Epidermal melanocyte (primary cell): ENCODE measurements at regions not wholly inside any gene's neighbourhood (a gene's known extent, or its start where the extent isn't known, plus 50 kb on each side); places are given as distances from the start of the nearest gene placed in this dataset.
"Not testable (repeated sequence)": the region's sequence is repeated elsewhere in the genome, so short reads cannot be mapped to it uniquely, and the experiment has no call there.

ENCODE experiments used
- DNase-seq: peaks from one replicate; pipeline ENCODE4 v3.0.0; 2011; ENCODE audit warnings: low spot score; ENCODE audit not compliant: insufficient read length

GRCh38 chr13:50521831-50522149 is 321.7 kb downstream of the DLEU7 start:
- DNase-seq, result peak; percentile 51

GRCh38 chr13:50522506-50522905 is 321.0 kb downstream of the DLEU7 start:
- DNase-seq, result no peak

GRCh38 chr13:50523307-50523706 is 320.2 kb downstream of the DLEU7 start:
- DNase-seq, result no peak

- DNase-seq, result no peak
Observed at GRCh38 chr13:50524560-50524959, 318.9 kb downstream of the DLEU7 start.

- no peak for DNase-seq
Observed at GRCh38 chr13:50526661-50527071, 316.8 kb downstream of the DLEU7 start.

- DNase-seq, result no peak
Observed at GRCh38 chr13:50527188-50527587, 316.3 kb downstream of the DLEU7 start.

GRCh38 chr13:50527612-50528509 is 315.6 kb downstream of the DLEU7 start:
- no peak for DNase-seq

- DNase-seq, result peak; percentile 36
Observed at GRCh38 chr13:50529154-50529882, 314.2 kb downstream of the DLEU7 start.

- DNase-seq, result no peak
Observed at GRCh38 chr13:50531917-50532899, 311.3 kb downstream of the DLEU7 start.

GRCh38 chr13:50535050-50535449 is 308.4 kb downstream of the DLEU7 start:
- no peak for DNase-seq

- no peak for DNase-seq
Observed at GRCh38 chr13:50537029-50537428, 306.5 kb downstream of the DLEU7 start.

GRCh38 chr13:50539791-50540530 is 303.5 kb downstream of the DLEU7 start:
- no peak for DNase-seq

- DNase-seq, result no peak
Observed at GRCh38 chr13:50543141-50543540, 300.4 kb downstream of the DLEU7 start.

GRCh38 chr13:50543782-50544181 is 299.7 kb downstream of the DLEU7 start:
- DNase-seq, result no peak

GRCh38 chr13:50544211-50544610 is 299.3 kb downstream of the DLEU7 start:
- DNase-seq, result no peak

GRCh38 chr13:50547175-50547574 is 296.3 kb downstream of the DLEU7 start:
- not testable (repeated sequence) for DNase-seq

- DNase-seq, result no peak
Observed at GRCh38 chr13:50548586-50548985, 294.9 kb downstream of the DLEU7 start.

GRCh38 chr13:50549221-50549942 is 294.1 kb downstream of the DLEU7 start:
- no peak for DNase-seq

GRCh38 chr13:50550151-50550550 is 293.3 kb downstream of the DLEU7 start:
- no peak for DNase-seq

GRCh38 chr13:50552424-50552966 is 291.0 kb downstream of the DLEU7 start:
- no peak for DNase-seq
